CD14-positive monocyte (primary cell): ENCODE measurements at regions not wholly inside any gene's neighbourhood (a gene's known extent, or its start where the extent isn't known, plus 50 kb on each side); places are given as distances from the start of the nearest gene placed in this dataset.
"Not testable (repeated sequence)": the region's sequence is repeated elsewhere in the genome, so short reads cannot be mapped to it uniquely, and the experiment has no call there.

ENCODE experiments used
- DNase-seq, 3 donors: peaks; one replicate each; pipeline ENCODE4 v3.0.0-alpha.2; 2011 to 2022
- H2AFZ ChIP-seq: 2 replicates; pipeline ENCODE4 v1.6.0; 2012; ENCODE audit warnings: mild to moderate bottlenecking, low read depth, low read length, inconsistent platforms; ENCODE audit not compliant: insufficient read depth, poor library complexity, severe bottlenecking
- H3K27ac ChIP-seq, 2 donors: 1 replicate in 1 of 2; 2 replicates in 1 of 2; pipeline ENCODE4 v1.5.1; 2012 to 2013; ENCODE audit warnings: low read length in 2 of 2, control low read depth in 1 of 2, inconsistent platforms in 1 of 2, low read depth in 1 of 2, mild to moderate bottlenecking in 1 of 2
- H3K27me3 ChIP-seq, 2 donors: one replicate each; pipeline versions ENCODE4 v1.6.0 to v1.6.1; 2011 to 2013; ENCODE audit warnings: low read length in 2 of 2; ENCODE audit not compliant: control insufficient read depth in 2 of 2, insufficient read depth in 2 of 2
- H3K36me3 ChIP-seq, 2 donors: replicated peaks in 1 of 2; 1 replicate in 1 of 2; 2 replicates in 1 of 2; pipeline versions ENCODE4 v1.5.1 to v1.6.1; 2012 to 2013; ENCODE audit warnings: low read length in 2 of 2, control low read depth in 1 of 2, inconsistent platforms in 1 of 2, mild to moderate bottlenecking in 1 of 2; ENCODE audit not compliant: insufficient read depth in 2 of 2, control insufficient read depth in 1 of 2
- H3K4me1 ChIP-seq, 2 donors: 1 replicate in 1 of 2; 2 replicates in 1 of 2; pipeline versions ENCODE4 v1.5.1 to v1.6.1; 2012 to 2013; ENCODE audit warnings: low read length in 2 of 2, control low read depth in 1 of 2, inconsistent platforms in 1 of 2, mild to moderate bottlenecking in 1 of 2, moderate library complexity in 1 of 2; ENCODE audit not compliant: insufficient read depth in 2 of 2, control insufficient read depth in 1 of 2
- H3K4me2 ChIP-seq: replicated peaks from 2 replicates; pipeline ENCODE3; 2012; ENCODE audit warnings: low read length, moderate library complexity, mild to moderate bottlenecking; ENCODE audit not compliant: poor library complexity, severe bottlenecking; ENCODE audit errors: extremely low read depth
- H3K4me3 ChIP-seq, 3 experiments: fragments of 200-600 bp in 1 of 3; sonication (generic) in 1 of 3; replicated peaks in 1 of 3; 1 replicate in 2 of 3; 2 replicates in 1 of 3; pipeline ENCODE4 v1.5.1; 2011 to 2013; ENCODE audit warnings: low read length in 3 of 3, mild to moderate bottlenecking in 3 of 3, control low read depth in 2 of 3, low read depth in 2 of 3, inconsistent platforms in 1 of 3, moderate library complexity in 1 of 3
- H3K79me2 ChIP-seq: 2 replicates; pipeline ENCODE4 v1.6.0; 2012; ENCODE audit warnings: mild to moderate bottlenecking, control low read depth, inconsistent platforms, low read length, moderate library complexity; ENCODE audit not compliant: insufficient read depth
- H3K9ac ChIP-seq: 2 replicates; pipeline ENCODE4 v1.6.0; 2017; ENCODE audit warnings: low read length, mild to moderate bottlenecking; ENCODE audit not compliant: insufficient read depth, poor library complexity, severe bottlenecking
- H3K9me3 ChIP-seq, 2 donors: replicated peaks in 1 of 2; 1 replicate in 1 of 2; 2 replicates in 1 of 2; pipeline versions ENCODE4 v1.5.1 to v1.6.1; 2012 to 2013; ENCODE audit warnings: low read length in 2 of 2, control low read depth in 1 of 2; ENCODE audit not compliant: control insufficient read depth in 1 of 2, insufficient read depth in 1 of 2
- H4K20me1 ChIP-seq: 2 replicates; pipeline ENCODE4 v1.6.0; 2012; ENCODE audit warnings: mild to moderate bottlenecking, low read length, control low read depth, moderate library complexity; ENCODE audit not compliant: insufficient read depth
- H3K27ac Mint-ChIP-seq, 7 donors: one replicate each; pipeline ENCODE4 v1.8.0; 2020; ENCODE audit warnings: mild to moderate bottlenecking in 7 of 7, mixed read lengths in 7 of 7, moderate library complexity in 6 of 7, inconsistent platforms in 2 of 7
- H3K27me3 Mint-ChIP-seq, 3 donors: one replicate each; pipeline ENCODE4 v1.8.0; 2021 to 2022; ENCODE audit warnings: low read depth in 3 of 3, mild to moderate bottlenecking in 3 of 3, mixed read lengths in 3 of 3, moderate library complexity in 3 of 3, inconsistent platforms in 1 of 3
- H3K36me3 Mint-ChIP-seq, 2 donors: one replicate each; pipeline ENCODE4 v1.8.0; 2020; ENCODE audit warnings: mixed read lengths in 2 of 2, inconsistent platforms in 1 of 2, mild to moderate bottlenecking in 1 of 2
- H3K4me1 Mint-ChIP-seq: one replicate; pipeline ENCODE4 v1.8.0; 2020; ENCODE audit warnings: mild to moderate bottlenecking, mixed read lengths
- H3K4me3 Mint-ChIP-seq, 2 donors: one replicate each; pipeline ENCODE4 v1.8.0; 2020; ENCODE audit warnings: mild to moderate bottlenecking in 2 of 2, mixed read lengths in 2 of 2, moderate library complexity in 1 of 2
- H3K9me3 Mint-ChIP-seq, 7 donors: one replicate each; pipeline ENCODE4 v1.8.0; 2020 to 2022; ENCODE audit warnings: mixed read lengths in 7 of 7, mild to moderate bottlenecking in 6 of 7, moderate library complexity in 6 of 7, inconsistent platforms in 2 of 7
- WGBS: methylation state at CpG from one replicate; pipeline ENCODE4 v1.1.5; 2013; ENCODE audit warnings: missing lambda C conversion rate; ENCODE audit not compliant: insufficient coverage; 5-methylcytosine and 5-hydroxymethylcytosine counted together
- intact Hi-C, 2 donors: fragments of 100-400 bp; cut with micrococcal nuclease; formaldehyde crosslinking; loops; one replicate each; pipeline versions ENCODE4 v1.15.0 to v1.15.1; 2023
- TF ChIP-seq, protein P1 (sequence below): fragments of 200-600 bp; IDR thresholded peaks from one replicate; pipeline ENCODE4 v1.8.0; 2022; ENCODE audit warnings: antibody characterized with exemption, mild to moderate bottlenecking

DNA sequence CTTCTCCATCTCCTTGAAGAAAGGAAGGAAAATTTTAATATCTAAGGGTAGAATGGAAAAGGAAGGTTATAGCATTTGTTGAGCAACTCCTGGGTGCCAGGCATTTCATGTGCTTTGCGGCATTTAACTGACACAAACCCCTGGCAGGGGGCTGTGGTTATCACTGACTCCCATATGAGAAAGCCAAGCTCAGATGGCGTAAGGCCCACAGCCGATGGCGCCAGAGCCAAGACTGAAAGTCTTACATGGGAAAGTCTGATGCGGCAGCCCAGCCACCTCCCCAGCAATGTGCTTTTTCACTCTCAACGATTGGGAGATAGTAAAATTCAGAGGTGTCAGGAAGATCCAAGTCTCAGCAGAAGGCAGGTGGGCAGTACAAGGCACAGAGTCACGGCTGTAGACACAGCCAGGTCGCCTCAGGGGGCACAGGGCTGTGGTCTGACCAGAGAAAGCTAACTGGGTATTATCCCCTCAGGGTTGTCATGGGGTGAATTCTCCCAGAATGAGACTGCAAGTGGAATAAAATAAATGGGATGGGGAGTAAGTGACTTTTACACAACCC is 324.2 kb upstream of the NCKAP5 start:
- TF ChIP-seq, protein P1, sequence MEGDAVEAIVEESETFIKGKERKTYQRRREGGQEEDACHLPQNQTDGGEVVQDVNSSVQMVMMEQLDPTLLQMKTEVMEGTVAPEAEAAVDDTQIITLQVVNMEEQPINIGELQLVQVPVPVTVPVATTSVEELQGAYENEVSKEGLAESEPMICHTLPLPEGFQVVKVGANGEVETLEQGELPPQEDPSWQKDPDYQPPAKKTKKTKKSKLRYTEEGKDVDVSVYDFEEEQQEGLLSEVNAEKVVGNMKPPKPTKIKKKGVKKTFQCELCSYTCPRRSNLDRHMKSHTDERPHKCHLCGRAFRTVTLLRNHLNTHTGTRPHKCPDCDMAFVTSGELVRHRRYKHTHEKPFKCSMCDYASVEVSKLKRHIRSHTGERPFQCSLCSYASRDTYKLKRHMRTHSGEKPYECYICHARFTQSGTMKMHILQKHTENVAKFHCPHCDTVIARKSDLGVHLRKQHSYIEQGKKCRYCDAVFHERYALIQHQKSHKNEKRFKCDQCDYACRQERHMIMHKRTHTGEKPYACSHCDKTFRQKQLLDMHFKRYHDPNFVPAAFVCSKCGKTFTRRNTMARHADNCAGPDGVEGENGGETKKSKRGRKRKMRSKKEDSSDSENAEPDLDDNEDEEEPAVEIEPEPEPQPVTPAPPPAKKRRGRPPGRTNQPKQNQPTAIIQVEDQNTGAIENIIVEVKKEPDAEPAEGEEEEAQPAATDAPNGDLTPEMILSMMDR = no peak
- H3K36me3 Mint-ChIP-seq = no peaks in the 10 kb centered on the region
- DNase-seq = no peak
- intact Hi-C loops = no loop called here
- H3K27me3 Mint-ChIP-seq = peaks cover 3 to 10% (median 4%) of the 10 kb centered on the region in 3 donors
- Histone ChIP-seq H3K9ac (no peak overlapping the region), H3K36me3 (no peaks in the 10 kb centered on the region), H3K9me3 (peaks cover 0 to 8% of the 10 kb centered on the region in 2 donors), H3K79me2 (no peaks in the 10 kb centered on the region), H3K4me1 (no peaks in the 10 kb centered on the region), H2AFZ (no peak overlapping the region), H4K20me1 (no peaks in the 10 kb centered on the region), H3K27me3 (no peaks in the 10 kb centered on the region), H3K4me2 (no peak overlapping the region), H3K4me3 (no peak overlapping the region), H3K27ac (no peak overlapping the region)
- H3K27ac Mint-ChIP-seq = no peak overlapping the region
- H3K9me3 Mint-ChIP-seq = peaks cover 0 to 12% (median 8%) of the 10 kb centered on the region in 7 donors
- no peak overlapping the region for H3K4me3 Mint-ChIP-seq
- no peaks in the 10 kb centered on the region for H3K4me1 Mint-ChIP-seq
- WGBS = 73% methylated on average over 7 of the region's 8 CpGs

- Histone ChIP-seq H3K4me2 (no peak overlapping the region), H4K20me1 (no peaks in the 10 kb centered on the region), H3K36me3 (no peaks in the 10 kb centered on the region), H3K4me3 (no peak overlapping the region), H2AFZ (no peak overlapping the region), H3K27ac (no peak overlapping the region), H3K79me2 (no peaks in the 10 kb centered on the region), H3K4me1 (no peaks in the 10 kb centered on the region), H3K9ac (no peak overlapping the region), H3K9me3 (peaks cover 0 to 8% of the 10 kb centered on the region in 2 donors), H3K27me3 (no peaks in the 10 kb centered on the region)
- H3K9me3 Mint-ChIP-seq = peaks cover 3 to 16% (median 9%) of the 10 kb centered on the region in 7 donors
- H3K4me1 Mint-ChIP-seq = no peaks in the 10 kb centered on the region
- 96% methylated on average over 7 of the region's 9 CpGs for WGBS
- H3K4me3 Mint-ChIP-seq = no peak overlapping the region
- H3K27me3 Mint-ChIP-seq = peaks cover 5 to 7% (median 6%) of the 10 kb centered on the region in 3 donors
- intact Hi-C loops = no loop called here
- H3K27ac Mint-ChIP-seq = no peak overlapping the region
- TF ChIP-seq, protein P1 = no peak
- H3K36me3 Mint-ChIP-seq = no peaks in the 10 kb centered on the region
- DNase-seq = no peak
Measured at GRCh38 chr2:133894429-133894828, 326.2 kb upstream of the NCKAP5 start.

GRCh38 chr2:133897838-133898237 is 329.6 kb upstream of the NCKAP5 start:
- H3K4me3 Mint-ChIP-seq, H3K79me2 ChIP-seq, H3K9me3 ChIP-seq, H3K36me3 Mint-ChIP-seq, DNase-seq, H3K27me3 Mint-ChIP-seq, H3K4me1 ChIP-seq, intact Hi-C loops, H3K36me3 ChIP-seq, H3K27ac Mint-ChIP-seq, H3K4me1 Mint-ChIP-seq, H4K20me1 ChIP-seq, H3K27ac ChIP-seq, H2AFZ ChIP-seq, H3K9ac ChIP-seq, H3K4me2 ChIP-seq, H3K4me3 ChIP-seq, H3K27me3 ChIP-seq: not testable (repeated sequence)
- peaks cover 3 to 18% (median 11%) of the 10 kb centered on the region in 7 donors for H3K9me3 Mint-ChIP-seq
- 0% methylated on average over 1 of the region's 4 CpGs for WGBS
